PC-9 (cell line): ENCODE measurements at regions not wholly inside any gene's neighbourhood (a gene's known extent, or its start where the extent isn't known, plus 50 kb on each side); places are given as distances from the start of the nearest gene placed in this dataset.

Experiments
- EZH2 ChIP-seq: fragments of 200-600 bp; sonication (generic); IDR thresholded peaks from 2 replicates; pipeline ENCODE4 v1.8.0; 2017; ENCODE audit warnings: antibody characterized with exemption, low read depth
- TF ChIP-seq, protein P1 (sequence below): fragments of 200-600 bp; sonication (generic); conservative IDR thresholded peaks from 2 replicates; pipeline ENCODE4 v1.6.1; 2017; ENCODE audit warnings: mixed run types, antibody characterized with exemption, mild to moderate bottlenecking, moderate library complexity

DNA sequence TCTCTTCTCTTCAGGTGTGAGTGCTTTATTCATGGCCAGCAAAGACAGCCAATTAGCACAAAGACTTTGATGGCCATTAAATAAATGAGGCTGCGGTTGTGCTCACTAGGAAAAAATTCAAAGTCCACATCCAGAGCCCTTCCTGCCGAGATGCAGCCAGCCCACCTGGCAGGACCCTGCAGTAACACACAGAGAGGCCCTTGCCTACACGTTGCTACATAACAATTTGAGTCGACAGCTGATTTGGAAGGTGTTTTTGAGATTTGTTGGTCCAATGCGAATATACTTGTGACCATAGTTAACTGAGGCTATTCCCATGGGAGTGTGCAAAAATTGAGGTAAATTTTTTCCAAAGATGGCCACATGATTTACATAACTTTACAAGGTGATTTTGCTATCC is 605.4 kb upstream of the HTR1E start:
- TF ChIP-seq, protein P1, sequence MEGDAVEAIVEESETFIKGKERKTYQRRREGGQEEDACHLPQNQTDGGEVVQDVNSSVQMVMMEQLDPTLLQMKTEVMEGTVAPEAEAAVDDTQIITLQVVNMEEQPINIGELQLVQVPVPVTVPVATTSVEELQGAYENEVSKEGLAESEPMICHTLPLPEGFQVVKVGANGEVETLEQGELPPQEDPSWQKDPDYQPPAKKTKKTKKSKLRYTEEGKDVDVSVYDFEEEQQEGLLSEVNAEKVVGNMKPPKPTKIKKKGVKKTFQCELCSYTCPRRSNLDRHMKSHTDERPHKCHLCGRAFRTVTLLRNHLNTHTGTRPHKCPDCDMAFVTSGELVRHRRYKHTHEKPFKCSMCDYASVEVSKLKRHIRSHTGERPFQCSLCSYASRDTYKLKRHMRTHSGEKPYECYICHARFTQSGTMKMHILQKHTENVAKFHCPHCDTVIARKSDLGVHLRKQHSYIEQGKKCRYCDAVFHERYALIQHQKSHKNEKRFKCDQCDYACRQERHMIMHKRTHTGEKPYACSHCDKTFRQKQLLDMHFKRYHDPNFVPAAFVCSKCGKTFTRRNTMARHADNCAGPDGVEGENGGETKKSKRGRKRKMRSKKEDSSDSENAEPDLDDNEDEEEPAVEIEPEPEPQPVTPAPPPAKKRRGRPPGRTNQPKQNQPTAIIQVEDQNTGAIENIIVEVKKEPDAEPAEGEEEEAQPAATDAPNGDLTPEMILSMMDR, result no peak
- TF ChIP-seq EZH2, result no peak
